ENCODE measurements at regions not wholly inside any gene's neighbourhood (a gene's known extent, or its start where the extent isn't known, plus 50 kb on each side); places are given as distances from the start of the nearest gene placed in this dataset.
"Not testable (repeated sequence)": the region's sequence is repeated elsewhere in the genome, so short reads cannot be mapped to it uniquely, and the experiment has no call there.

DNA sequence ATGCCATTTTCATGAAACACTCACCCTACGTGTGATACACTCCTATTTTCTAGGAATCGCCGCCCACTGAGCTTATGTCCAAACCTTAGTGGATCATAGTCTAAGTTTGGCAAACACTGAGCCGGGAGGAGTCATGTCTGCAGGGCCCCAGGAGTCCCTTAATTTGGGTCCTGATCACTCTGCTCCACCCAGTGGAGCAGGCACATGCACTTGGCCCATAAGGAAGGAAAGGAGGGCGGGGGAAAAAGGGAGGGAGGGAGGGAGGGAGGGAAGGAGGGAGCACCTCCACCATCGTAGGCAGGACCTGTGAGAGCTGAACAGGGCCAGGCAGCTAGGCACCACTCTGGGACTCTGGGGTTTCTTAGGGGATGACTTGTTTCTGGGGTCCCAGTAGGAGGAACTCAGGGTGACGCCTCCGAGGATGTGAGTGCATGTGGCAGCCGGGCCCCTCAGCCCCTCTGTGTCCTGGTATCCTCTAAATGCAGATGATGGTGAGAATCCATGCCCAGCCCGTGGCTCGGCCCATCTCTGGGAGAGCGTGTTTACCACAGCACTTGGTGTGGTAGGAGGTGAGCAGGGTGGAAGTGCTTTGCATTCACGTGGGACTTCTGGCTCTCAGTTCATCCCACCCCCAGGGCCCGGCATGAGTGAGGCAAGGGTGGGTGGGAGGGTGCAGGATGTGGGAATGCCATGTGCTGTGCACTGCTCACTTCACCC is 109.4 kb downstream of the KLF13 start:
- Histone ChIP-seq H3K27me3 (replicated peaks in 1 of 2; ENCODE audit: control insufficient read depth in 2 of 2, extremely low read depth in 1 of 2, insufficient read depth in 2 of 2, low read length in 1 of 2) (no peaks in the 10 kb centered on the region), H3K9me3 (no peaks in the 10 kb centered on the region), H3K27ac (ENCODE audit: low read length) (peak overlapping the region; percentile 92), H3K4me1 (ENCODE audit: control insufficient read depth in 1 of 2, extremely low read depth in 1 of 2, insufficient read depth in 2 of 2, low read length in 2 of 2) (peaks cover 34 to 82% of the 10 kb centered on the region in 2 experiments), H3K4me3 (ENCODE audit: control insufficient read depth in 1 of 2, extremely low read depth in 1 of 2, low read length in 1 of 2) (peak overlapping the region in 1 of 2 donors; percentile 41), H3K36me3 (ENCODE audit: control insufficient read depth in 2 of 2, extremely low read depth in 1 of 2, insufficient read depth in 1 of 2, low read length in 1 of 2) (no peaks in the 10 kb centered on the region)
- POLR2A ChIA-PET: interaction anchor here in 1 of 2 donors (0.8 kb wide), 1 partner anchor 111 kb away, joined by 4 read pairs; no protein-coding TSS in a partner anchor
- no peaks in the 10 kb centered on the region for H3K9me3 Mint-ChIP-seq
- H3K36me3 Mint-ChIP-seq: no peaks in the 10 kb centered on the region
- H3K4me3 Mint-ChIP-seq: peak overlapping the region; percentile 77 to 86 (median 78)
- WGBS (ENCODE audit: insufficient coverage): 29% methylated on average over 4 of the region's 14 CpGs
- H3K27ac Mint-ChIP-seq: peak overlapping the region; percentile 98
- ATAC-seq (replicated peaks in 1 of 4) (peak in 1 of 4 experiments; percentile 1), DNase-seq (peak in 8 of 35 experiments; percentile 6 to 58 (median 22))
- CTCF ChIA-PET: interaction anchor here (0.6 to 2.1 kb wide), 11 partner anchors 19 to 96 kb away, joined by 3 to 16 read pairs (median 6); no protein-coding TSS in a partner anchor
- H3K27me3 Mint-ChIP-seq: no peaks in the 10 kb centered on the region
- peaks cover 77 to 85% (median 84%) of the 10 kb centered on the region in 3 donors for H3K4me1 Mint-ChIP-seq

DNA sequence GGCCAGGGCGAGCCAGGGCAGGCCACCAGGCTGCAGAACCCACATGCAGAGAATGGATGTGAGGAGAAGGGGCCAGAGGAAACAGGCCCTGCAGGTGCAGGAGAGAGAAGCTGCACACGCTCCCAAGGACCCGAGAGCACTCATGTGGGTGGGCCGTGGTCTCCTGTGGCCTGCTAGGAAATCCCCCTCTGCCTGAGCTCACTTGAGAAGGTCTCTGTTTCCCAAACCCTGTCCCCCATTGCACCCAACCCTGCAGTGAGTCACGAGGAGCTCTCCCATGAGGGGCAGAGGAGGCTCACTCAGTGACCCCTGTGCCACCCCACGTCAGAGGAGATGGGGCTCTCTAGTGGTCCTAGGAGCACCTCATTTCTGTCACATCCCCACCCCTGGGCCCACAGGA is 111.1 kb downstream of the KLF13 start:
- Histone ChIP-seq H3K9me3 (no peaks in the 10 kb centered on the region), H3K27me3 (replicated peaks in 1 of 2; ENCODE audit: control insufficient read depth in 2 of 2, extremely low read depth in 1 of 2, insufficient read depth in 2 of 2, low read length in 1 of 2) (no peaks in the 10 kb centered on the region), H3K27ac (ENCODE audit: low read length) (peak overlapping the region; percentile 92), H3K4me3 (ENCODE audit: control insufficient read depth in 1 of 2, extremely low read depth in 1 of 2, low read length in 1 of 2) (no peak overlapping the region), H3K4me1 (ENCODE audit: control insufficient read depth in 1 of 2, extremely low read depth in 1 of 2, insufficient read depth in 2 of 2, low read length in 2 of 2) (peaks cover 34 to 88% of the 10 kb centered on the region in 2 experiments), H3K36me3 (ENCODE audit: control insufficient read depth in 2 of 2, extremely low read depth in 1 of 2, insufficient read depth in 1 of 2, low read length in 1 of 2) (no peaks in the 10 kb centered on the region)
- DNase-seq (peak in 6 of 35 experiments; percentile 8 to 52 (median 20)), ATAC-seq (replicated peaks in 1 of 4) (no peak)
- Mint-ChIP-seq H3K27ac (peak overlapping the region; percentile 98), H3K4me1 (peaks cover 82 to 90% (median 86%) of the 10 kb centered on the region in 3 donors), H3K36me3 (no peaks in the 10 kb centered on the region), H3K27me3 (no peaks in the 10 kb centered on the region), H3K4me3 (peak overlapping the region in 2 of 3 donors; percentile 6 to 86), H3K9me3 (no peaks in the 10 kb centered on the region)
- 52% methylated on average over 4 of the region's 6 CpGs for WGBS (ENCODE audit: insufficient coverage)
- POLR2A ChIA-PET: no interaction called here
- CTCF ChIA-PET: interaction anchor here (0.6 to 1.0 kb wide), 5 partner anchors 18 to 51 kb away, joined by 3 to 6 read pairs (median 3); no protein-coding TSS in a partner anchor

GRCh38 chr15:31438601-31439265 is 112.1 kb downstream of the KLF13 start:
- peaks cover 79 to 87% (median 83%) of the 10 kb centered on the region in 3 donors for H3K4me1 Mint-ChIP-seq
- CTCF ChIA-PET: interaction anchor here (0.9 to 1.0 kb wide), 2 partner anchors 34 to 123 kb away, joined by 3 to 6 read pairs; no protein-coding TSS in a partner anchor
- H3K4me1 ChIP-seq (ENCODE audit: control insufficient read depth in 1 of 2, extremely low read depth in 1 of 2, insufficient read depth in 2 of 2, low read length in 2 of 2): peaks cover 34 to 80% of the 10 kb centered on the region in 2 experiments
- H3K27me3 ChIP-seq (replicated peaks in 1 of 2; ENCODE audit: control insufficient read depth in 2 of 2, extremely low read depth in 1 of 2, insufficient read depth in 2 of 2, low read length in 1 of 2): no peaks in the 10 kb centered on the region
- H3K36me3 ChIP-seq (ENCODE audit: control insufficient read depth in 2 of 2, extremely low read depth in 1 of 2, insufficient read depth in 1 of 2, low read length in 1 of 2): no peaks in the 10 kb centered on the region
- H3K9me3 Mint-ChIP-seq: no peaks in the 10 kb centered on the region
- DNase-seq (peak in 1 of 35 experiments; percentile 12), ATAC-seq (replicated peaks in 1 of 4) (no peak)
- H3K9me3 ChIP-seq: no peaks in the 10 kb centered on the region
- WGBS (ENCODE audit: insufficient coverage): 94% methylated on average over 8 of the region's 10 CpGs
- POLR2A ChIA-PET: no interaction called here
- H3K4me3 Mint-ChIP-seq: peak overlapping the region in 2 of 3 donors; percentile 33 to 45
- no peaks in the 10 kb centered on the region for H3K27me3 Mint-ChIP-seq
- H3K27ac ChIP-seq (ENCODE audit: low read length): peak overlapping the region; percentile 92
- no peak overlapping the region for H3K4me3 ChIP-seq (ENCODE audit: control insufficient read depth in 1 of 2, extremely low read depth in 1 of 2, low read length in 1 of 2)
- no peaks in the 10 kb centered on the region for H3K36me3 Mint-ChIP-seq
- peak overlapping the region; percentile 98 for H3K27ac Mint-ChIP-seq

GRCh38 chr15:31439328-31439727 is 112.7 kb downstream of the KLF13 start:
- Histone ChIP-seq H3K27ac (ENCODE audit: low read length) (peak overlapping the region; percentile 92), H3K4me1 (ENCODE audit: control insufficient read depth in 1 of 2, extremely low read depth in 1 of 2, insufficient read depth in 2 of 2, low read length in 2 of 2) (peaks cover 33 to 79% of the 10 kb centered on the region in 2 experiments)
- no peaks in the 10 kb centered on the region for H3K36me3 Mint-ChIP-seq

GRCh38 chr15:31440216-31440615 is 113.6 kb downstream of the KLF13 start:
- Mint-ChIP-seq H3K4me3 (peak overlapping the region; percentile 64 to 75 (median 74)), H3K4me1 (peaks cover 66 to 79% (median 71%) of the 10 kb centered on the region in 3 donors), H3K27ac (peak overlapping the region; percentile 80 to 90)
- not testable (repeated sequence) for DNase-seq; H3K9me3 Mint-ChIP-seq; ATAC-seq (replicated peaks in 1 of 4); H3K9me3 ChIP-seq; H3K27me3 ChIP-seq (replicated peaks in 1 of 2; ENCODE audit: control insufficient read depth in 2 of 2, extremely low read depth in 1 of 2, insufficient read depth in 2 of 2, low read length in 1 of 2); H3K27me3 Mint-ChIP-seq; H3K36me3 ChIP-seq (ENCODE audit: control insufficient read depth in 2 of 2, extremely low read depth in 1 of 2, insufficient read depth in 1 of 2, low read length in 1 of 2); H3K36me3 Mint-ChIP-seq
- Histone ChIP-seq H3K4me1 (ENCODE audit: control insufficient read depth in 1 of 2, extremely low read depth in 1 of 2, insufficient read depth in 2 of 2, low read length in 2 of 2) (peaks cover 28 to 70% of the 10 kb centered on the region in 2 experiments), H3K27ac (ENCODE audit: low read length) (peak overlapping the region; percentile 78), H3K4me3 (ENCODE audit: control insufficient read depth in 1 of 2, extremely low read depth in 1 of 2, low read length in 1 of 2) (peak overlapping the region in 1 of 2 donors; percentile 53)
- CTCF ChIA-PET: interaction anchor here (0.6 to 1.5 kb wide), 10 partner anchors 33 to 240 kb away, joined by 3 to 5 read pairs (median 3); no protein-coding TSS in a partner anchor
- 85% methylated on average over 1 of the region's 20 CpGs for WGBS (ENCODE audit: insufficient coverage)
- POLR2A ChIA-PET: interaction anchor here in 1 of 2 donors (0.7 kb wide), 1 partner anchor 37 kb away, joined by 6 read pairs; no protein-coding TSS in a partner anchor

More at GRCh38 chr15:31439328-31439727, 112.7 kb downstream of the KLF13 start:
- WGBS (ENCODE audit: insufficient coverage): 71% methylated on average over 5 of the region's 10 CpGs
- H3K36me3 ChIP-seq (ENCODE audit: control insufficient read depth in 2 of 2, extremely low read depth in 1 of 2, insufficient read depth in 1 of 2, low read length in 1 of 2): no peaks in the 10 kb centered on the region
- no peak overlapping the region for H3K4me3 ChIP-seq (ENCODE audit: control insufficient read depth in 1 of 2, extremely low read depth in 1 of 2, low read length in 1 of 2)
- CTCF ChIA-PET: interaction anchor here (0.6 to 1.5 kb wide), 6 partner anchors 34 to 239 kb away, joined by 3 to 5 read pairs (median 3); no protein-coding TSS in a partner anchor
- H3K4me1 Mint-ChIP-seq: peaks cover 73 to 84% (median 80%) of the 10 kb centered on the region in 3 donors
- no peaks in the 10 kb centered on the region for H3K9me3 Mint-ChIP-seq
- ATAC-seq (replicated peaks in 1 of 4) (no peak), DNase-seq (peak in 1 of 35 experiments; percentile 42)
- no peaks in the 10 kb centered on the region for H3K27me3 Mint-ChIP-seq
- no peaks in the 10 kb centered on the region for H3K27me3 ChIP-seq (replicated peaks in 1 of 2; ENCODE audit: control insufficient read depth in 2 of 2, extremely low read depth in 1 of 2, insufficient read depth in 2 of 2, low read length in 1 of 2)
- H3K4me3 Mint-ChIP-seq: peak overlapping the region in 2 of 3 donors; percentile 33 to 45
- POLR2A ChIA-PET: no interaction called here
- no peaks in the 10 kb centered on the region for H3K9me3 ChIP-seq
- peak overlapping the region; percentile 98 for H3K27ac Mint-ChIP-seq
